ENCODE measurements at regions not wholly inside any gene's neighbourhood (a gene's known extent, or its start where the extent isn't known, plus 50 kb on each side); places are given as distances from the start of the nearest gene placed in this dataset.

- no peak for ATAC-seq (ENCODE audit: low read depth)
- no peak overlapping the region for H3K4ac ChIP-seq (ENCODE audit: low read depth, low read length)
- no TSS peak for BruUV-seq (replicated peaks)
Measured at GRCh38 chr3:113340785-113341184, 100.5 kb downstream of the CFAP44 start.

More at GRCh38 chr3:113340785-113341184, 100.5 kb downstream of the CFAP44 start:
- Histone ChIP-seq H3K4me1 (ENCODE audit: control insufficient read depth, insufficient read depth, low read length) (no peaks in the 10 kb centered on the region), H2AFZ (replicated peaks; ENCODE audit: low read length, poor library complexity) (no peak overlapping the region), H3K36me3 (ENCODE audit: control insufficient read depth, insufficient read depth, low read length) (no peaks in the 10 kb centered on the region), H3K9ac (ENCODE audit: low read depth, low read length) (no peak overlapping the region), H4K5ac (ENCODE audit: low read depth, low read length) (no peak overlapping the region), H3K14ac (replicated peaks; ENCODE audit: low read depth, low read length) (no peak overlapping the region), H3K4me3 (ENCODE audit: insufficient read depth, low read depth, low read length) (no peak overlapping the region), H4K91ac (ENCODE audit: insufficient read depth, low read depth, low read length) (no peak overlapping the region), H3K9me1 (ENCODE audit: insufficient read depth, low read length) (no peaks in the 10 kb centered on the region), H4K20me1 (ENCODE audit: insufficient read depth, low read length) (no peaks in the 10 kb centered on the region), H2BK20ac (ENCODE audit: low read depth, low read length) (no peak overlapping the region), H3K9me3 (ENCODE audit: control insufficient read depth, insufficient read depth, low read length) (no peaks in the 10 kb centered on the region), H3K27me3 (ENCODE audit: control insufficient read depth, insufficient read depth, low read length) (no peaks in the 10 kb centered on the region), H2AK9ac (replicated peaks; ENCODE audit: low read depth, low read length, poor library complexity) (no peak overlapping the region), H2BK5ac (ENCODE audit: low read depth, low read length, poor library complexity, severe bottlenecking) (no peak overlapping the region), H2AK5ac (ENCODE audit: low read depth, low read length) (no peak overlapping the region), H4K8ac (ENCODE audit: low read depth in 2 of 2, low read length in 2 of 2) (no peak overlapping the region), H3K56ac (ENCODE audit: extremely low read depth, insufficient read depth, low read length) (no peak overlapping the region), H3K79me1 (ENCODE audit: low read depth in 1 of 2, low read length in 2 of 2) (no peaks in the 10 kb centered on the region), H3K23ac (ENCODE audit: low read depth, low read length) (no peak overlapping the region), H3K4me2 (ENCODE audit: low read depth, low read length) (no peak overlapping the region), H3K18ac (ENCODE audit: low read depth, low read length) (no peak overlapping the region), H2BK15ac (ENCODE audit: low read depth, low read length) (no peak overlapping the region), H3K27ac (ENCODE audit: insufficient read depth, low read length) (no peak overlapping the region), H2BK120ac (ENCODE audit: low read depth, low read length) (no peak overlapping the region)
- 78% methylated on average over 6 of the region's 9 CpGs; no CpG with 5 or more reads in 1 of the 2 experiments for WGBS, 2 experiments (ENCODE audit: extremely low coverage in 2 of 2, insufficient read length in 1 of 2)
- ChIA-PET CTCF (no interaction called here), POLR2A (ENCODE audit: unreplicated experiment) (no interaction called here)
- no peak for DNase-seq
- intact Hi-C loops (cut with micrococcal nuclease): no loop called here
- dilution Hi-C loops (cut with HindIII; ENCODE audit: low sequenced_read_pairs, unreplicated experiment): no loop called here
- TF ChIP-seq CTCF (conservative IDR thresholded peaks at IDR 0.05; ENCODE audit: low read depth, low read length) (no peak), POLR2A (IDR thresholded peaks at IDR 0.05; ENCODE audit: low read depth, low read length) (no peak), BHLHE40 (IDR thresholded peaks at IDR 0.05; ENCODE audit: low read depth, low read length) (no peak), FOS (IDR thresholded peaks at IDR 0.05; ENCODE audit: low read depth, low read length) (no peak), MAZ (IDR thresholded peaks at IDR 0.05; ENCODE audit: borderline replicate concordance, low read depth, low read length) (no peak), ELK1 (IDR thresholded peaks at IDR 0.05; ENCODE audit: borderline replicate concordance, low read depth, low read length) (no peak), MAFK (IDR thresholded peaks at IDR 0.05; ENCODE audit: low read depth, low read length) (no peak), RAD21 (IDR thresholded peaks at IDR 0.05; ENCODE audit: low read length) (no peak)
- in situ Hi-C loops (cut with MboI; ENCODE audit: low sequenced_read_pairs): no loop called here
